IMR-90 (cell line): ENCODE measurements at regions not wholly inside any gene's neighbourhood (a gene's known extent, or its start where the extent isn't known, plus 50 kb on each side); places are given as distances from the start of the nearest gene placed in this dataset.

Experiments used
- ATAC-seq: fragments of 200-7000 bp; cut with Tn5 transposase; 2 replicates; pipeline ENCODE4 v1.9.1; 2020; ENCODE audit warnings: low read depth, mild to moderate bottlenecking, moderate library complexity
- BruUV-seq: library from RNA; stranded (reverse); fragments of 400-500 nt; replicated peaks from 2 replicates; lab custom pipeline; 2021; lab: Mats Ljungman, UMichigan
- CTCF ChIA-PET: fragments of 300-600 bp; formaldehyde crosslinking; extraction: SDS; loops from one replicate; lab custom pipeline; 2021; ENCODE audit warnings: antibody characterized with exemption; lab: Yijun Ruan, JAX
- POLR2A ChIA-PET: fragments of 300-600 bp; sonication (Branson Sonifier 250); formaldehyde crosslinking; loops from one replicate; lab custom pipeline; 2022; ENCODE audit warnings: antibody characterized with exemption; ENCODE audit not compliant: unreplicated experiment; lab: Charles Lee
- DNase-seq: peaks from one replicate; pipeline ENCODE4 v3.0.0; 2013
- H2AFZ ChIP-seq: replicated peaks from 2 replicates; pipeline ENCODE3; 2013; ENCODE audit warnings: low read length, mild to moderate bottlenecking; ENCODE audit not compliant: poor library complexity
- H2AK5ac ChIP-seq: 2 replicates; pipeline ENCODE4 v1.6.1; 2013; ENCODE audit warnings: low read depth, low read length, inconsistent platforms
- H2AK9ac ChIP-seq: replicated peaks from 2 replicates; pipeline ENCODE3; 2013; ENCODE audit warnings: mild to moderate bottlenecking, low read depth, low read length, moderate library complexity; ENCODE audit not compliant: poor library complexity
- H2BK120ac ChIP-seq: 2 replicates; pipeline ENCODE4 v1.6.1; 2013; ENCODE audit warnings: low read depth, low read length, inconsistent platforms
- H2BK15ac ChIP-seq: 3 replicates; pipeline ENCODE4 v1.6.1; 2013; ENCODE audit warnings: low read depth, low read length, inconsistent platforms
- H2BK20ac ChIP-seq: 2 replicates; pipeline ENCODE4 v1.6.1; 2013; ENCODE audit warnings: low read depth, mild to moderate bottlenecking, inconsistent platforms, low read length, moderate library complexity
- H2BK5ac ChIP-seq: 2 replicates; pipeline ENCODE4 v1.6.1; 2013; ENCODE audit warnings: mild to moderate bottlenecking, low read depth, low read length, inconsistent platforms; ENCODE audit not compliant: poor library complexity, severe bottlenecking
- H3K14ac ChIP-seq: replicated peaks from 2 replicates; pipeline ENCODE4 v1.6.1; 2013; ENCODE audit warnings: low read depth, low read length, inconsistent platforms
- H3K18ac ChIP-seq: 2 replicates; pipeline ENCODE4 v1.6.1; 2013; ENCODE audit warnings: low read depth, low read length, control low read depth
- H3K23ac ChIP-seq: 2 replicates; pipeline ENCODE4 v1.6.1; 2013; ENCODE audit warnings: low read depth, low read length, inconsistent platforms
- H3K27ac ChIP-seq: 2 replicates; pipeline ENCODE4 v1.5.1; 2013; ENCODE audit warnings: mild to moderate bottlenecking, control low read depth, low read length; ENCODE audit not compliant: insufficient read depth
- H3K27me3 ChIP-seq: 2 replicates; pipeline ENCODE4 v1.6.1; 2013; ENCODE audit warnings: low read length; ENCODE audit not compliant: control insufficient read depth, insufficient read depth
- H3K36me3 ChIP-seq: 2 replicates; pipeline ENCODE4 v1.6.1; 2013; ENCODE audit warnings: low read length, mixed read lengths; ENCODE audit not compliant: control insufficient read depth, insufficient read depth
- H3K4ac ChIP-seq: 2 replicates; pipeline ENCODE4 v1.6.1; 2013; ENCODE audit warnings: low read depth, low read length, inconsistent platforms
- H3K4me1 ChIP-seq: 2 replicates; pipeline ENCODE4 v1.6.1; 2013; ENCODE audit warnings: low read length, mixed read lengths; ENCODE audit not compliant: control insufficient read depth, insufficient read depth
- H3K4me2 ChIP-seq: 2 replicates; pipeline ENCODE4 v1.6.1; 2013; ENCODE audit warnings: low read depth, mild to moderate bottlenecking, control low read depth, low read length, moderate library complexity
- H3K4me3 ChIP-seq: 2 replicates; pipeline ENCODE4 v1.5.1; 2013; ENCODE audit warnings: low read depth, mild to moderate bottlenecking, control low read depth, low read length, moderate library complexity; ENCODE audit not compliant: insufficient read depth
- H3K56ac ChIP-seq: 2 replicates; pipeline ENCODE4 v1.6.1; 2013; ENCODE audit warnings: low read length, inconsistent platforms; ENCODE audit not compliant: insufficient read depth; ENCODE audit errors: extremely low read depth
- H3K79me1 ChIP-seq, 2 experiments: 2 replicates each; pipeline ENCODE4 v1.6.1; 2013; ENCODE audit warnings: low read length in 2 of 2, inconsistent platforms in 1 of 2, low read depth in 1 of 2
- H3K9ac ChIP-seq: 2 replicates; pipeline ENCODE4 v1.6.1; 2013; ENCODE audit warnings: low read depth, low read length, control low read depth
- H3K9me1 ChIP-seq: 2 replicates; pipeline ENCODE4 v1.6.1; 2013; ENCODE audit warnings: low read length, inconsistent platforms; ENCODE audit not compliant: insufficient read depth
- H3K9me3 ChIP-seq: 2 replicates; pipeline ENCODE4 v1.6.1; 2013; ENCODE audit warnings: low read length; ENCODE audit not compliant: control insufficient read depth, insufficient read depth
- H4K20me1 ChIP-seq: 2 replicates; pipeline ENCODE4 v1.6.1; 2013; ENCODE audit warnings: low read length, inconsistent platforms; ENCODE audit not compliant: insufficient read depth
- H4K5ac ChIP-seq: 2 replicates; pipeline ENCODE4 v1.6.1; 2013; ENCODE audit warnings: mild to moderate bottlenecking, low read depth, low read length, control low read depth
- H4K8ac ChIP-seq, 2 experiments: 2 replicates each; pipeline ENCODE4 v1.6.1; 2013; ENCODE audit warnings: low read depth in 2 of 2, low read length in 2 of 2, control low read depth in 1 of 2, inconsistent platforms in 1 of 2
- H4K91ac ChIP-seq: 2 replicates; pipeline ENCODE4 v1.6.1; 2013; ENCODE audit warnings: low read depth, low read length, inconsistent platforms; ENCODE audit not compliant: insufficient read depth
- MAFK ChIP-seq: IDR thresholded peaks from 2 replicates; pipeline ENCODE4 v1.6.1; 2012; ENCODE audit warnings: low read depth, low read length, improper control_type of control experiment
- POLR2A ChIP-seq: IDR thresholded peaks from 2 replicates; pipeline ENCODE4 v1.6.1; 2012; ENCODE audit warnings: mild to moderate bottlenecking, low read depth, low read length
- WGBS, 2 experiments: methylation state at CpG; one replicate each; pipeline versions ENCODE4 v1.1.5 to v1.1.7; 2013; ENCODE audit warnings: missing lambda C conversion rate in 2 of 2; ENCODE audit not compliant: insufficient read length in 1 of 2; ENCODE audit errors: extremely low coverage in 2 of 2; 5-methylcytosine and 5-hydroxymethylcytosine counted together
- dilution Hi-C: fragments of 300-500 bp; cut with HindIII; formaldehyde crosslinking; loops from one replicate; pipeline ENCODE4 v1.14.3; 2018; ENCODE audit warnings: low sequenced_read_pairs; ENCODE audit not compliant: unreplicated experiment
- in situ Hi-C: fragments of 300-500 bp; cut with MboI; formaldehyde crosslinking; loops from 3 replicates; pipeline ENCODE4 v1.14.3; 2019; ENCODE audit warnings: low sequenced_read_pairs, inconsistent platforms, mixed read lengths
- intact Hi-C: fragments of 100-400 bp; cut with micrococcal nuclease; formaldehyde crosslinking; loops from 2 replicates; pipeline ENCODE4 v1.10.0; 2022

DNA sequence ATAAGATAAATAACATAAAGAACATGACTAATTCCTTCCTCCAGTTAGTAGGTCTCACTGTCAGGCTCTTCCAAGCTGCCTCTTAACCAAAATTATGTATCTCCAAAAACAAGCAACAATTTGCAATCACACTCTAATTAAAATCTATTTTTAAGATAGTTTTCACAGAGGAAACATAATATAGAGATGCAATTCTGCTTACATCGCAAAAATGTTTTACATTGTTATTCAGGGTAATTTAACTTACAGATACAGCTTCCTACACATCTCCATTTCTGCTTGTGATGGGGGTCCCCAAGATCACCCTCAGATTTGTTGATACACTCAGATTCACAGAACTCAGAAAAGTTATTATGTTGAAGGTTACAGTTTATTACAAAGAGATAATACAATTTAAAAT is 115.5 kb downstream of the DSC3 start:
- H3K4me3 ChIP-seq: no peak overlapping the region
- no peak overlapping the region for H3K18ac ChIP-seq
- H3K56ac ChIP-seq: no peak overlapping the region
- TF ChIP-seq POLR2A: no peak
- peak; percentile 51; the same call in 1 of the 2 replicates for TF ChIP-seq MAFK
- WGBS, 2 experiments: no CpG with 5 or more reads among the region's 1 CpG
- no TSS peak for BruUV-seq
- H4K8ac ChIP-seq: no peak overlapping the region
- no peak overlapping the region for H2BK15ac ChIP-seq
- no peaks in the 10 kb centered on the region for H3K79me1 ChIP-seq
- H3K4me1 ChIP-seq: no peaks in the 10 kb centered on the region
- no peak overlapping the region for H3K27ac ChIP-seq
- dilution Hi-C loops (no loop called here), intact Hi-C loops (no loop called here), in situ Hi-C loops (no loop called here)
- no peak overlapping the region for H3K4ac ChIP-seq
- no peaks in the 10 kb centered on the region for H3K27me3 ChIP-seq
- ATAC-seq (no peak), DNase-seq (no peak)
- no peak overlapping the region for H3K9ac ChIP-seq
- H2BK5ac ChIP-seq: no peak overlapping the region
- no peaks in the 10 kb centered on the region for H3K9me1 ChIP-seq
- no peaks in the 10 kb centered on the region for H3K36me3 ChIP-seq
- peaks cover 1% of the 10 kb centered on the region; the same call in 1 of the 2 replicates for H3K9me3 ChIP-seq
- H3K4me2 ChIP-seq: no peak overlapping the region
- H4K20me1 ChIP-seq: no peaks in the 10 kb centered on the region
- no peak overlapping the region for H2BK120ac ChIP-seq
- no peak overlapping the region for H2AK9ac ChIP-seq
- CTCF ChIA-PET: no interaction called here
- no peak overlapping the region for H2BK20ac ChIP-seq
- H3K14ac ChIP-seq: no peak overlapping the region
- H4K5ac ChIP-seq: no peak overlapping the region
- H2AFZ ChIP-seq: no peak overlapping the region
- H3K23ac ChIP-seq: no peak overlapping the region
- POLR2A ChIA-PET: no interaction called here
- no peak overlapping the region for H2AK5ac ChIP-seq
- no peak overlapping the region for H4K91ac ChIP-seq
